ENCODE measurements at regions not wholly inside any gene's neighbourhood (a gene's known extent, or its start where the extent isn't known, plus 50 kb on each side); places are given as distances from the start of the nearest gene placed in this dataset.
"Not testable (repeated sequence)": the region's sequence is repeated elsewhere in the genome, so short reads cannot be mapped to it uniquely, and the experiment has no call there.

DNA sequence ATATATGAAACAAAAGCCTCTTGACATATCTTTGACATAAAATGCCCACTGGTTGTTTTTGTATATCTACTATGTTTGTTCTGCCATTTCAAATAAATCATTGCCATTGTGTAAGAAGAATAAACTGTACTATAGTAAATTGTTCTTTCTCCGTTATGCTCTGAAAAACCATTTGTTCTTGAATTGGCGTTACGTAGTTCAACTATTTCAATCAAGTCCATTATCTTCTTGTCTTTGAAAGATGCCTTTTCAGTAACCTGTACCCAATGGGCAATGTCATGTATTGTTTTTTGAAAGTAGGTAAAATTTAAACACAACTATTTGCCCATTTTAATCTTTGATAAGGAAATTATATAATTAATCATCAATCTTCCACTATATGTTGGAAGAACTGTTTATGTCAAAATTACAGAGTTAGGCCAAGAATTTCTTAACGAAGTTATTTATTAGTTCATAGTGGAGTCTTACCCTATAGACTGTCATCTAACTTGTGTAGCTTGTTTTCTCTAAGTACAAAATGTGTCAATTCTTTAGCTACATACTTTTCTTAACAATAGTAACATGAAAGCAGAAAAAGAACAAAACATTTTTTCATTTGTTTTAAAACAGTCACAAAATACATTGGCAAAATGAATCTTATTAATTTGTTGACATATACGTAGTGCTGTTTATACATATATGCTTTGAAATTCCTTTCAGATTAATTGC is 294.8 kb downstream of the PTPRC start:
- no peak for DNase-seq (ENCODE audit: low read depth in 3 of 3)

DNA sequence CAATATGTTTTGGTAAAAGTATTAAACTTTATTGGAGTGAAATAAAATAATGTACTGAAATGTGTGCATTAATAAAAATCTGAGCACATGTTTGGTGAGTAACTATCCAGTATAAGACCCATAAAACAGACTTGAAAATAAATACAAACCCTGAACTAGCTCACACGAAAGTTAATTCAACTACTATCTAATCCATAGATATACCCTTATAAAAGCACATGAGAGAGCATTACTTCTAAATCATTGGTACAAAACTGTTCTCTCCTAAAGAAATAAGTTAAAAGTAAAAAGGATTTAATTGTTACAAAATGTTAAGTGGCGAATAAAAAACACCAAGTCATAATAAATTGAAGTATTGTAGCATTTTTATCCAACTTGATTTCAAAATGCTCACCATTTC is 295.6 kb downstream of the PTPRC start:
- no peak for DNase-seq (ENCODE audit: low read depth in 3 of 3)

DNA sequence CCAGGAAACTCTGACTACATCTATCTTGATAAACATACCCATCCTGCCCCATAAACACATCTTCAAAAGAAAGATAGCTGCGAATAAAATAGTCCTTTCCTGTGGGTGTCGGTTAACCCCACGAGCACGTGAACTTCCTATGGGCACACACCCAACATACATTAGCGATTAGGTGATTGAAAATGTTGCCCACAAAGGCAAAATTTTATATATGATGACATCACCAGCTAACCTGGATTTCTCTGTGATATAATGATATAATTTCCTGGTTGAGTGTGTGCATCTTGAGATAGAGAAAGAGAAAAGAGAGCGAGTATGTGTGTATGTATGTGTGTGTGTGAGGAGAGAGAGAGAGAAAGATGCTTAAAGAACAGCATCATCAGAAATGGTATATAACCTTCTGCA is 296.1 kb downstream of the PTPRC start:
- peak in 1 of 3 donors; percentile 11 for DNase-seq (ENCODE audit: low read depth in 3 of 3)

DNA sequence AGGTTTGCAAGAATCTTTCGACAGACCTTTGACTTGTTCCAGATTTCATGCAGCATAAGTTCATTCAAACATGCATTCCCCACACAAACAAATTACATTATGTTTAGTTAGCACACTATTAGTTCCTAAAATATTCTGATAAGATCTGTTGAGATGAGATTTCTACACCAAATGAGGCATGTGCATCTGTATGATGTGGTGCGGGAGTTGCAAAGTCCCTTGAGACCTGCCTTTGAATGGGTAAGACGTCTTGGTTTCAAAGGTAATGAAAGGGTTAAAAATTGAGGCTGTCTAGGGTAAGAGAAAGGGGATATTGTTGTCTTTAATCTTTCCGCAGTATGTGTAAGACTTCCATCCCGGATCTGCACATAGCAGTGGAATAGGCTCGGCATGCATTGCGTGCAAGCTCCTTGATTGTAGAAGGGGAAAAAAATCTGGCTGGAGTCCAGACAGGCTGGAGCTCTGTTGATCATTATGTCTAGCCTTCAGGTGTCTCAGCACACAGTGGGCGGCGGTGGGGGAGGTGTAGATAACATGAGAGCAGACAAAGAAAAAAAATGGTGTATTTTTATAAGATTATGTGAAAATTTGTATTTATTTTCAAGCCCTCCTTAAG is 296.6 kb downstream of the PTPRC start:
- DNase-seq (ENCODE audit: low read depth in 3 of 3), result peak; percentile 13 to 45 (median 25)

DNA sequence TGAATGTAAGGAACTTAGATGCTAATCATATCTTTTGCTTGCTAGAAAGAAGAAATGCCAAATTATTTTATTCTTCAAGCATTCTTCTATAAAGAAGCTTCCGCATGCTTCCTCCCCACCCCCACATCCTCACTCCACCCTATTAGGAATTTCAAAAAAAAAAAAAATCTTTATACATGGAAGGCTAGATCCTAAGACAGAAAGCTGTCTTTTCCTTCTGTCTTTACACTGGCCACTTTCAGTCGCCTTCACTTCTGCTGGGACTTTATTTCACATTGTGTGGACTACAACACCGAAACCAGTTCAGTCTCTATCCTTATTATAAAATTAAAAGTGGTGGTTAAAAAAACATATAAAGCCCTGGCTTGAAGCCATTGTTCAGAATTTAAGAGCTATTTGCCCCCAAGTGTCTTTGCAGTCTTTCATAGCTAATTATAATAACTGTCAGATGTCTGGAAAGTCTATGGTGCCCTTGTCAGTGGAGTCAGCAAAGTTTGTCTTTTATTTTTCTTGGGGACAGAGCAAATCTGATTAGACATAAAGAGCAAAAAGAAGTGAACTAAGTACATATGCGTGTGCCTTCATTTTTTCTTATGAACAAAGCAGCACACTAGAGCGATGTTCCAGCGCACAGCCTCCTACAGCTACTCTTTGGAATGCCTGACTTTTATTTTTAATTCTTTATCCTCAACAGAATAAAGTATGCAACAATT is 297.7 kb downstream of the PTPRC start:
- no peak for DNase-seq (ENCODE audit: low read depth in 3 of 3)

GRCh38 chr1:198937231-198938031 is 298.6 kb downstream of the PTPRC start:
- peak in 1 of 3 donors; percentile 11 for DNase-seq (ENCODE audit: low read depth in 3 of 3)

GRCh38 chr1:198939286-198939685 is 300.4 kb downstream of the PTPRC start:
- DNase-seq (ENCODE audit: low read depth in 3 of 3), result no peak

DNA sequence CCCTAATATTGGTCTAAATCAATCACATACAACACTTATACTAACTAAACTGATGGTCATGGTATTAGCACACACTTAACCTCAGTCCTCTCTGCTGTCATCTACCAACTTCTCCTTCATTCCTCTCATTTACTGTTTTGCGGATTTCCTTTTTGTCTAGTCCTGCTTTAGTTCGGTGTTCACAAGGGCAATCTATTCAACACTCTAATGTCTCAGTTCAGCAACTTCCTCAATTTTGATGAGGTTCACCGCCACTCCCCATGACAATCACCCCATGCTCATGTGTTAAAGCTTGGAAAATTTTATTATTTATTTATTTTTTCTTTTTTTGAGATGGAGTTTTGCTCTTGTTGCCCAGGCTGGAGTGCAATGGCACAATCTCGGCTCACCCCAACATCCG is 301.1 kb downstream of the PTPRC start:
- DNase-seq (ENCODE audit: low read depth in 3 of 3), result no peak

GRCh38 chr1:198942466-198942865 is 303.6 kb downstream of the PTPRC start:
- no peak for DNase-seq (ENCODE audit: low read depth in 3 of 3)

- DNase-seq (ENCODE audit: low read depth in 3 of 3), result no peak
Measured at GRCh38 chr1:198943484-198944187, 304.8 kb downstream of the PTPRC start.

DNA sequence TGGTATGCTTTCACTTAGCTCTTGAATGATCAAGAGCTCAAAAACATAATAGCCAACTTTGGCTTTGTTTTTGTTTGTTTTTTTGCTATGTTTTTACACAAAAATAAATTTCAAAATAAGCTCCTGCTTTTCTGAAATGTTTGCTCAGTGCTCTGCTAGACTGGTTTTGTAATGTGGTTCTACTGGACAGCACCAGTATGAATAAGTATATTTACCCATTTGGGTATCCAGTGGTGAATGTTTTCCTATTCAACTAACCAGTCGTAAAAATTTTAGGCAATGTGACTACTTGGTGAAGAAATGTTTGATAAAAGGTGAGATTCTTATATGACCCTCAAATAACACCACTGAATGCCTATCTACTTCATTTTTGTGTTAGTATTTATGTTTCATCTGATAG is 308.6 kb downstream of the PTPRC start:
- DNase-seq (ENCODE audit: low read depth in 3 of 3), result no peak

GRCh38 chr1:198948895-198949659 is 310.2 kb downstream of the PTPRC start:
- DNase-seq (ENCODE audit: low read depth in 3 of 3), result no peak

DNA sequence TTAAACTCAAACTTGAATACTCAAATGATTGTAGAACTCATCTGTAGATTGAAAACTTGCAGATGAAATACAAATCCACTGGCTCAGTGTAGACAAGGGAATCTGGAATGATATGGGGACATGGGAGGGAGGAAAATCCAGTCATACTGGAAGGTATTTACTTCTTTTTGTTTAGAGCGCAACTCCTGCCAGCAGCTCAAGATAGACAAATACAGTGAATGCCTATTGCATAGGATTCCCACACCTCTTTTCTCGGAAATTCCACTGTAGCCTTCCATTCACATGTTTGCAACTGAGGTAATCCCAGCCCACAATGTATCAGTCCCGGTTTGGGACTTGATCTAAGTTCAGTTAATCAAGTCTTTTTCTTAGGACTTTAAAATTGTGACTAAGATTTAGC is 311.2 kb downstream of the PTPRC start:
- no peak for DNase-seq (ENCODE audit: low read depth in 3 of 3)

GRCh38 chr1:198955085-198955484 is 316.2 kb downstream of the PTPRC start:
- no peak for DNase-seq (ENCODE audit: low read depth in 3 of 3)

DNA sequence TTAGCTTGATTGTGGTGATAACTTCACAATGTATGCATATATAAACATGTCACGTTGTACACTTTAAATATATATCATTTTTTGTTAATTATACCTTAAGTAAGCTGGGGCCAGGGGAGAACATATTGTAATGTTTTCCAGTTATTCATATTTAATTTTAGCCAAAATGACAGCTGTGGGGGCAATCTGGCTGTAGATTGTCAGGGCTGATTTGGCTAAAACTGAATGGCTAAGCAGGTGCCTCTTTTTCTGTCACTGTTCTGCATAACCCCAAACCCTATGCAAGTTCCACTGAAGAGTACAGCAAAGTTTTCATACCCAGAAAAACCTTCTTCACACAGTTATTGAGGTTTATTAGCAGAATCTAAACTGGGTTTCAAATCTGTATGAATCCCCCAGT is 318.2 kb downstream of the PTPRC start:
- no peak for DNase-seq (ENCODE audit: low read depth in 3 of 3)

GRCh38 chr1:198959032-198959431 is 320.2 kb downstream of the PTPRC start:
- no peak for DNase-seq (ENCODE audit: low read depth in 3 of 3)

DNA sequence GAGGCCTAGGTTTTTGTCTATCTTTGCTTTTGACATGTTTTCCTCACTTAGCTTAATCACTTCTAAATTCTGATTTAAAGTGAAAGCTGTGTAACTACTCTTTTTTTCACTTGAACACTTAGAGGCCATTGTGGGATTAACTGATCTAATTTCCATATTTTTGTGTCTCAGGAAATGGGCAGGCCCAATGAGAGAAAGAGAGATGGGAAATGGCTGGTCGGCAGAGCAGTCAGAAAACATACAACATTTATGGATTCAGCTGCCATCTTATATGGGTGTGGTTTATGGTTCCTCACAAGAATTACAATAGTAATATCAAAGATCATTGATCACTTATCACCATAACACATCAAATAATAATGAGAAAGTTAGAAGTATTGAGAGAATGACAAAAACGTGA is 320.8 kb downstream of the PTPRC start:
- no peak for DNase-seq (ENCODE audit: low read depth in 3 of 3)

DNA sequence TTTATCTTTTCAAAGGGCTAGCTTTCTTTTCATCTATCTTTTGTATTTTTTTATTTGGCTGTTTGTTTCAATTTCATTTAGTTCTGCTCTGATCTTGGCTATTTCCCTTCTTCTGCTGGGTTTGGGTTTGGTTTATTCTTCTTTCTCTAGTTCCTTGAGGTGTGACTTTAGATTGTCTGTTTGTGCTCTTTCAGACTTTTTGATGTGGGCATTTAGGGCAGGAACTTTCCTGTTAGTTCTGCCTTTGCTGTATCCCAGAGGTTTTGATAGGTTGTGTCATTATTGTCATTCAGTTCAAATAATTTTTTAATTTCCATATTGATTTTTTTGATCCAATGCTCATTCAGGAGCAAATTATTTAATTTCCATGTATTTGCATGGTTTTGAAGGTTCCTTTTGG is 325.0 kb downstream of the PTPRC start:
- not testable (repeated sequence) for DNase-seq (ENCODE audit: low read depth in 3 of 3)

DNA sequence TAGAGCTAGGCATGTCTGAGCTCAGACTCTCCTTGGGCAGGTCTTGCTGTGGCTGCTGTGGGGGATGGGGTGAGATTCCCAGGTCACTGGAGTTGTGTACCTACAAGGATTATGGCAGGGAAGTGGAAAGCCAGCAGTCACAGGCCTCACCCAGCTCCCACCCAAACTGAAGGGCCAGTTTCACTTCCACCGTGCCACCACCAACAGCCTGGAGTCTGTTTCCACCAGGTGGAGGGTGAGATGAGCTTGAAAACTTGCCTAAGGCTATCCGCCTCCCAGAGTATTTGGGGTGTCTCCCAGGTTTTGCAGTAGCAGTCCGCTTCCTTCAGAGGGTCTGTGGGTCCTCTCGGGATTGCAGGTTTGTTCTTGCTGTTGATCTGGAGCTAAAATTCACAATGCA is 327.7 kb downstream of the PTPRC start:
- no peak for DNase-seq (ENCODE audit: low read depth in 3 of 3)

GRCh38 chr1:198967566-198967965 is 328.7 kb downstream of the PTPRC start:
- DNase-seq (ENCODE audit: low read depth in 3 of 3), result no peak

DNA sequence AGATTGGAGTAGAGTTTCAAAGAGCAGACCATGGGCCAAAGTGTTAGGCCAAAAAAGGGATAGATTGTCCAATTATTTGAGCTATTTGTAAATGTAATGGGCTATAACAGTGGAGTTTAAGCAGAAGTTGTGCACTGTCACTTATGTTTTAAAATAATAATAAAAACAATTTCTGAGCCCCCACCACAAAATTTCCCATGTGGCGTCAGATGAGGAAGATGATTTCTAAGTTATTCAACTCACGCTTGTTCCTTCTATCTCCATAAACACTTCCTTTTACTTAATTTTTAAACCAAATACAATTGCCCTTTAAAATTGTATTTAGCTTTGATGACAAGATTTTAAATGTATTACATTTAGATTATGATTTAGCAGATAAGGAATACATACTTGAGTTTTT is 330.0 kb downstream of the PTPRC start:
- DNase-seq (ENCODE audit: low read depth in 3 of 3), result no peak
